ENCODE measurements at regions not wholly inside any gene's neighbourhood (a gene's known extent, or its start where the extent isn't known, plus 50 kb on each side); places are given as distances from the start of the nearest gene placed in this dataset.

- no peak for TF ChIP-seq EP300 (IDR thresholded peaks at IDR 0.05; ENCODE audit: borderline replicate concordance)
- TF ChIP-seq EGR1 (IDR thresholded peaks at IDR 0.05): no peak
- TF ChIP-seq, protein P1, sequence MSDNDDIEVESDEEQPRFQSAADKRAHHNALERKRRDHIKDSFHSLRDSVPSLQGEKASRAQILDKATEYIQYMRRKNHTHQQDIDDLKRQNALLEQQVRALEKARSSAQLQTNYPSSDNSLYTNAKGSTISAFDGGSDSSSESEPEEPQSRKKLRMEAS (IDR thresholded peaks at IDR 0.05): no peak
- TF ChIP-seq, protein P2, sequence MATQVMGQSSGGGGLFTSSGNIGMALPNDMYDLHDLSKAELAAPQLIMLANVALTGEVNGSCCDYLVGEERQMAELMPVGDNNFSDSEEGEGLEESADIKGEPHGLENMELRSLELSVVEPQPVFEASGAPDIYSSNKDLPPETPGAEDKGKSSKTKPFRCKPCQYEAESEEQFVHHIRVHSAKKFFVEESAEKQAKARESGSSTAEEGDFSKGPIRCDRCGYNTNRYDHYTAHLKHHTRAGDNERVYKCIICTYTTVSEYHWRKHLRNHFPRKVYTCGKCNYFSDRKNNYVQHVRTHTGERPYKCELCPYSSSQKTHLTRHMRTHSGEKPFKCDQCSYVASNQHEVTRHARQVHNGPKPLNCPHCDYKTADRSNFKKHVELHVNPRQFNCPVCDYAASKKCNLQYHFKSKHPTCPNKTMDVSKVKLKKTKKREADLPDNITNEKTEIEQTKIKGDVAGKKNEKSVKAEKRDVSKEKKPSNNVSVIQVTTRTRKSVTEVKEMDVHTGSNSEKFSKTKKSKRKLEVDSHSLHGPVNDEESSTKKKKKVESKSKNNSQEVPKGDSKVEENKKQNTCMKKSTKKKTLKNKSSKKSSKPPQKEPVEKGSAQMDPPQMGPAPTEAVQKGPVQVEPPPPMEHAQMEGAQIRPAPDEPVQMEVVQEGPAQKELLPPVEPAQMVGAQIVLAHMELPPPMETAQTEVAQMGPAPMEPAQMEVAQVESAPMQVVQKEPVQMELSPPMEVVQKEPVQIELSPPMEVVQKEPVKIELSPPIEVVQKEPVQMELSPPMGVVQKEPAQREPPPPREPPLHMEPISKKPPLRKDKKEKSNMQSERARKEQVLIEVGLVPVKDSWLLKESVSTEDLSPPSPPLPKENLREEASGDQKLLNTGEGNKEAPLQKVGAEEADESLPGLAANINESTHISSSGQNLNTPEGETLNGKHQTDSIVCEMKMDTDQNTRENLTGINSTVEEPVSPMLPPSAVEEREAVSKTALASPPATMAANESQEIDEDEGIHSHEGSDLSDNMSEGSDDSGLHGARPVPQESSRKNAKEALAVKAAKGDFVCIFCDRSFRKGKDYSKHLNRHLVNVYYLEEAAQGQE (IDR thresholded peaks at IDR 0.05; ENCODE audit: low read depth): no peak
- no peak for TF ChIP-seq TAF1 (IDR thresholded peaks at IDR 0.05; ENCODE audit: low read depth)
- no peak for TF ChIP-seq CREB1 (IDR thresholded peaks at IDR 0.05; ENCODE audit: low read depth)
These were observed 83.2 kb upstream of the SSBP2 start for GRCh38 chr5:81834021-81834660.

Data from Ishikawa (cell line).